SKM-1 (cell line): ENCODE measurements at regions not wholly inside any gene's neighbourhood (a gene's known extent, or its start where the extent isn't known, plus 50 kb on each side); places are given as distances from the start of the nearest gene placed in this dataset.
"Not testable (repeated sequence)": the region's sequence is repeated elsewhere in the genome, so short reads cannot be mapped to it uniquely, and the experiment has no call there.

ENCODE experiments used
- DNase-seq: peaks from one replicate; lab custom pipeline; 2025; ENCODE audit not compliant: unreplicated experiment; lab: John Stamatoyannopoulos, UW

DNA sequence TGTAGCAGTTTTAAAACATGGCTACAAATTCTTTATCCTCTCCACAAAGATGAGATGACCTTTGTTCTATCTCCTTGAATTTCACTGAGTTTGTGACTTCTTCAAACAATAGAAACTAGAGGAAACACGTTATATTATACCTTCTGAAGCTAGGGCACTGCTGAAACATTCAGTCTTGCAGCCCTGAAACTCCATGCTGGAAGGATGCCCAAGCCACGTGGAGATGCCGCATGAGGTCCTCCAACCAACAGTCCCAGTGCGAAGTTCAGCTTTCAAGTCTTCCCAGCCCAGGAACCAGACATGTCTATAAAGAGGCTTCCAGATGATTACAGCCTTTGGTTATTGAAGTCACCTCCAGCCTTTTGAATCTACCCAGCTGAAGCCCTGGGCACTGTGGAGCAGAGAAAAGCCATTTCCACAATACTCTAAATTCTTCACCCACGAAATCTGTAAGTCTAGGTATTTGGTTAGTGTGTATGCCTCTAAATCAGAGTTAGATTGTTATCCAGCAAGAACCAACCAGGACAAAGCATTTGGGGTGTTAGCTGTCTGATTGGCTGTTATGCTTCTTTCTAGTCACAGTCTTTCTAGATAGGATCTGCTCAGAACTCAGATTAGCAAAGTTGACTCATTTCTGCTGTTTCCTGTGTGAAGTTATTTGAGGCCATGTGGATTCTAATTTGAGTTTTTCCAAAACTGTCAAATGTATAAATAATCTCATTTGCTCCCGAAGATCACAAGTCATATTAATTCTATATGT lies 186.5 kb upstream of the TMEM72 start:
- DNase-seq: peak; percentile 4

- peak; percentile 88 for DNase-seq
These were observed 185.7 kb upstream of the TMEM72 start for GRCh38 chr10:44725404-44725803.

DNA sequence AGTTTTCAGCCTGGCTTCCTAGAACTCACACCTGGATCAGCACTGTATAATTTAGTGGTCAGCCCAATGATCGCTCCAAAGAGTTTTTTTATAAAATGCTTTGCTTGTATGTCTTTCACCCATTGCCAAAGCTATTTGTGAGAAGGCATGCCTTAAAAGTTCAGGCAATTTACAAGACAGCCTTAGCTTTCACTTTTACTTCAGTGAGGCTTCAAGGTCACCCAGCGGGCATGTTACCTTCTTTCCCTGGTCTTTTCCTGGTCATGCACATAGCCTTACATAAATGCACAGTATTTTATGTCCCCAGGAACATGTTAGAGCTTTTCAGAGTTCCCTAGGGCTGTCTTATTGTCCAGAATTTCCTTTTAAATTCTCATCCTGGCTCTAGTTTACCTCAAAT lies 179.9 kb upstream of the TMEM72 start:
- DNase-seq: no peak

DNA sequence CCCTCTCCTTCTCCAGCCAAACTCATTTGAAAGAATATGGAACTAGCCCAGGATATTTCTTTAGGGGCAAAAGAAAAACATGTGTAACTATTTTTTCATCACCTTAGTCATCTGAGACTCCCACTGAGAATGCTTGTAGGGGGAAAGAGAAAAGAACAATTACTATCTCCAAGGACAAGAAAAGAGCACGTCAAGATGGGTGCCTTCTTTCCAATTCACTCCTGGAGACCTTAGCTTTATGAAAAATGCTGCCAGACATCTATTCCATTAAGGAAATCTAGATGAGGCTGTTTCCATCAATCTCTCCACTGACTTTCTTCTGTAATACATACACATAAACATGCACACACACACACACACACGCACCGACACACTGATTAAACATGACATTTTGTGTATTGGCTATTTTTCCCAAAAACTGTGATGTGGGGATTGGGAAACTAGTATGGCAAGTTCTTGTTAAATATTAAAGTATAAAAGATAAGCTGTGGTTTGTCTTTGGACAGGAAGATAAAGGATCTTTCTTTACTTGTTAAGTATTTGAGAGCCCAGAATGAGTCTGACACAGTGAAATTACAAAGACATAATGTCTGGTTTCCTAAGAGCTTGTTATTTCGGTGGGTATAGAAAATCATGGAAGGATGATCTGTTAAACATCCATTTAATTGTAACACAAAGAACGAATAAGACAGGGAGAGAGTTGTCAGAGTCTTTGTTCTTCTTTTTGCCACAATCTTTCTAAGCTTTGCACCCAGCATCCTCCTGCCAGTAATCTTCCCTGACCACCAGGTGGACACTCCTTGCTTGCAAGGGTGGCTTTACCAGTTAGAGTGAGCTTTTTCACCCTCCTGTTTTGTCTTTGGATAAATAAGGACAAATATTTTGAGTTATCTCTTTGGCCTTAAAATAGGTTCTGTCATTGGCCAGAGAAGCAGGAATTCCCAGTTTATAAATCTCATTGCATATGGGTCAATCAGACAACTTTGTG lies 177.3 kb upstream of the TMEM72 start:
- DNase-seq: no peak

DNA sequence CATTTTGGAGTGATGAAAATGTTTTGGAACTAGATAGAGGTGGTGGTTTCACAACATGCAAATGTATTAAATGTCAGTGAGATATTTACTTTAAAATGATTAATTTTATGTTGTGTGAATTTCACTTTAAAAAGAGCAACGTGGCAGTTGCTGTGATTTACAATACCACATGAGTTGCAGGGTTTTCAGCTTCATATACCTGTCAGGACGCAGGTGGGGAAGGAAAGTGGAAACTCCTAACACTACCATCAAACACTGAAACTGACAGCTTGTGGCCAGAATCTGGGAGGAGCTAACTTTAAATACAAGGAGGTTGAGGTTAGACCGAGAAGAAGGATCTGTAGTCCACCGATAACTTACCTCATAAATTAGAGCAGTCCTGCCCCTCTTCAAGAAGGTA lies 168.9 kb upstream of the TMEM72 start:
- DNase-seq: no peak

DNA sequence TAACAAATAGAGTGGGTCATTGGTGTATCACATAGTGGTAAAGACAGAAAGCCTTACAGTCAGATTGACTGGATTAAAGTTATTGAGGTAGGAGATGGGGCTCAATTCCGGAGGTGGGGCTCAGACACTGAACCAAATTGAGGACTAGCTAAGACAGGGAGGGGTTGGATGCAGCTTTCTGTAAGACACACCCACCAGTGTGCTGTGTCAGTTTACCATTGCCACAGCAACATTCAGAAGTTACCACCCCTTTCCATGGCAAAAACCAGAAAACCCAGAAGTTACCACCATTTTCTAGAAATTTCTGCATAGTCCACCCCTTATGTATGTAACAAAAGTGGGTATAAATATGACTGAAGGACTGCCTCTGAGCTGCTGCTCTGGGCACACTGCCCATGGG lies 167.6 kb upstream of the TMEM72 start:
- no peak for DNase-seq

DNA sequence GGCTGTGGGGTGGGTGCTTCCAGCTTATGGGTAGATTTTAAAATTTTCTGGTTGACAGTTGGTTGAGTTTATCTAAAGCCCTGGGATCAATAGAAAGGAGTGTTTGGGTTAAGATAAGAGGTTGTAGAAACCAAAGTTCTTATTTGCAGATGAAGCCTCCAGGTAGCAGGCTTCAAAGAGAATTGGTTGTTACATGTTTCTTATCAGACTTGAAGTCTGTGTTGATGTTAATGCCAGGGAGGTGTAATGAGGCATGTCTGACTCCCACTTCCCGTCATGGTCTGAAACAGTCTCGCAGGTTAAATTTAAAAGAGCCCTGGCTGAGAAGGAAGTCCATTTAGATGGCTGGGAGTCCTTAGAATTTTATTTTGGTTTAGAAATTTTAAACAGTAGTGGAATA lies 165.2 kb upstream of the TMEM72 start:
- no peak for DNase-seq

- no peak for DNase-seq
These were observed 163.5 kb upstream of the TMEM72 start for GRCh38 chr10:44747593-44748172.

DNA sequence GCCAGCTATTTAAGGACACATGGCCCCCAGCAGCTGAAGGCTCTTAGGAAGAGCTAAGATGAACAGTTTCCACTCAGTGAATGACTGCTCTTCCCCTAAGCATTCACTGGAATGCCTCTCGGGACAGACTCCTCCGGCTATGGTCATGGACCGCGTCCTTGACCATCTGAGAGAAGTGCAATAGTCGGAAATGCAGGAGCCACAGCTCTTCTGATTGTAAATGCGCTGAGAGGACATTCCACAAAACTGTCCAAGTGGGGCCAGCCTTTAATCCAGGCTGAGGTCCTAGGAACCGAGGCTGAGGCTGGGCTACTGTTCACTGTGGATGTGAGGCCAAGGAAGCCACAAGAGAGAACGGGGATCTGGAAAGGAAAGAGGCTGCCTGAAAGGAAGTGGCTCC lies 162.0 kb upstream of the TMEM72 start:
- no peak for DNase-seq

DNA sequence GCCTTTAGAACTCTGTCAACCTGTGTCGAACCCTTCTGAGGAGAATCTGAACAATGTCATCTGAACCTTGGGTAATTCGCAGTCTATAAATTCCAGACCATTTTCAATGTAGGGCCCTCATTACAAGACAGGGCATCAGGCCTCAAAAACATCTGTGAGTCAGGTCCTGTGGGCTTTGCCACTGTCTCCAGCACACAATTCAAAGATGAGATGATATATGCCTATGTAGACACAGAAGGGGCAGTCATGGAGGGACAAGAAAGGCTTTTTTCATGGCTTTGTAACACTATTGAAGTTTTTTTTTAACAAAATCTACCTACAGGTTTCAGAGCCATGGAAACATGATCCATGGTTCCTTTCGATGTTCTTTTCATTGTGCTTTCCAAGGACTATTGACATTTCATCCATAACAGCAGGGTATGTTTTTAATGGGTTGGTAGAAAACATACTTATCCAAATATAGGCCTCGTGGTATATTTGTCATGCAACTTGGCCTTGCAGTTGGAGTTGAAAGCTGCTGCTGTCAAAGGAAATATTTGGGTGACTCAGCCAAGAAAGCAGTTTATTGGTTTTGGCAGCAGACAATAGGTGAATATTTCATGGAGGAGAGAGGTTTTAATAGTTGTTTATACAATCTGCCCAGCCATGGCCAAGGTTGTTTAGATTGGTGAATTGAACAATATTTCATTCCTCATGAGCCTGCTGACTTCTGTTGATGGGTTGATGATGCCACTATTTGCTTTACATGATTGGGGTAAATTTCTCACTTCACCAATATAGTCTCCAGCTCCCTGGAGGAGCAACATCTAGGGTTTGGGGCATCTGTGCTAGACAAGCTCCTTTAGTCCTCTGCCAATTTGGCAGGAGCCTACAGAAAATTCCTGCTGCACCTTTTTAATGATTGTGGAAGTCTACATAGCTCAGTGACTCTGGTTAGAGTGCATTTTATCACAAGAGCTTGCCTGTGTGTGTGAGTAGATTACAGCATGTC lies 158.4 kb upstream of the TMEM72 start:
- DNase-seq: no peak

- DNase-seq: not testable (repeated sequence)
These were observed 156.8 kb upstream of the TMEM72 start for GRCh38 chr10:44754355-44754754.

GRCh38 chr10:44755481-44755880 lies 155.7 kb upstream of the TMEM72 start:
- DNase-seq: no peak

DNA sequence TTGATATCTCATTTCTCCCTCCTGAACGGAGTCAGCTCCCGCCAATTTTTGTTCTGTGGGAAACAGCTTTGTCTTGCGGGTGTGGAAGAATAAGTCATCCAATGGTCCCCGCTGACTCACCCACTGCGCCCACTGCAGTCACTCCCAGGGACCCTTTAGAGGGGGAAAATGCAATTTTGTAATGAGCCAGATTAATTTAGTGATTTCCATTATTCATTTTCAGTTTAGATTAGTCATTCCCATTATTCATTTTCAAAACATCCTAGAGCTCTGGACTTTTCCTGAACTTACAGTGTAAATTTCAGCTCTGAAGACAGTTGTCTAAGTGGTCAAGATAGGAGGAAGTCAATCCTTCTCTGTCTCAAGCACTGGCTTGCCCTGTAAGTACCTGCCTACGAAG lies 154.9 kb upstream of the TMEM72 start:
- DNase-seq: no peak

DNA sequence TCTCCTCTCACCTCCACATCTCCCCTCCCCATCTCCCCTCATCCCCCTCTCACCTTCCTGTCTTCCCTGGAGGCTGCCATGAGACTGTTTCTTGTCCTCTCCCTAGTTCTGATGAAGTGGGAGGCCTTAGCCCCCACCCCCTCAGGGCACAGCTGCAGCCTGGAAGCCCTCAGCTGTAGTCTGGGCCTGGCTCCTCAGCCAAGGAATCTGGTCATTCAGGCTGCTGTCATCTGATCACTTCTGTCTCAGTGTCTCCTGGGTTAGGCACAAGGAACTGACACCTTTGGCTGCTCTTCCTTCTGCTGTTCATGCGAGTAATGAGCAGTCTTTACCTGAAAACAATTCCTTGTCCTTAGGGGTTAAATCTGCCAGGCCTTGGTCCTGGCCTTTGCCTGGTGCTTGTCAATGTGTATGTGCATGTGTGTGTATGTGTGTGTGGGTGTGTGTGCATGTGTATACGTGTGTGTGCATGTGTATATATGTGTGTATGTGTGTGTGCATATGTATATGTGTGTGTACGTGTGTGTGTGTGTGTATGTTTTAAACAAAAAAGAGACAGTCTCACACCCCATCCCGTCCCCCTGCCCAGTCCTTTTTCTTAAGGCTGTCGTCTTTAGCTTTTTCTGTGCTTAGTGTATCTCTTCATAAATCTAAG lies 153.5 kb upstream of the TMEM72 start:
- DNase-seq: no peak

DNA sequence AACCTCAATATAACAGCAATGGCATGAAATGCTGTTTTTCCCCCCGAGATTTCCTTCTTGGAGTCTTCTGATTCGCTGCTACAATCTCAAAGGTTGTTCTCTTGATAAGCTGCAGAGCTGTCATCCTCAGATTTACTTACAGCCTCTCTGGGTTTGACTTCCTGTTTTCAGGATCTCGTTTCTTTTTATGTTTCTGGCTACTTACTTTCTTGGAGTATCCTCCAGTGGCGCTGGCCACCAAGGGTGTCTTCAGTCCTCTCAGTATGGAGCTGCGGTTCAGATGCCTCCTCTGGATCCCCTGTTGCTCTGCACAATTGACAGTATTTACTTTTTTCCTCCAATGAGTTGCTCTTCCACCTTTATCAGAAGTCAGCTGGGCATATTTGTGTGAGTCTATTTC lies 152.0 kb upstream of the TMEM72 start:
- no peak for DNase-seq

DNA sequence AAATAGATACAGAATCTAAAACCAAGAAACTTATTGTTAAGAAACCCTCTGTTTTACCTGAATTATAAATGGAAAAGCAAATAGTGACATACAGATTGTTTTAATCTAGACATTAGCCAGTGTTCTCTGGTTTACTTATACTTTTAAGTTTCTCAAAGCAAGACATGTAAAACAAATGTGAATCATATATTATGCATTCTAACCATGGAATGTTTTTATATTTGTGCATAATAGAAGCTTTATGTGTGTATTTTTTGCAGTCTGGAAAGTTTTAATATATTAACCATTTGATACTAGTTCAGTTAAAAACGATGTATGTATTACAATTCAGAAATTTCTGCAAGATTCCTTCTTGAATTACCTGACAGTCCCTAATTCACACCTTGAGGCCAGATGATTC lies 150.6 kb upstream of the TMEM72 start:
- no peak for DNase-seq

GRCh38 chr10:44761076-44761475 lies 150.1 kb upstream of the TMEM72 start:
- no peak for DNase-seq

DNA sequence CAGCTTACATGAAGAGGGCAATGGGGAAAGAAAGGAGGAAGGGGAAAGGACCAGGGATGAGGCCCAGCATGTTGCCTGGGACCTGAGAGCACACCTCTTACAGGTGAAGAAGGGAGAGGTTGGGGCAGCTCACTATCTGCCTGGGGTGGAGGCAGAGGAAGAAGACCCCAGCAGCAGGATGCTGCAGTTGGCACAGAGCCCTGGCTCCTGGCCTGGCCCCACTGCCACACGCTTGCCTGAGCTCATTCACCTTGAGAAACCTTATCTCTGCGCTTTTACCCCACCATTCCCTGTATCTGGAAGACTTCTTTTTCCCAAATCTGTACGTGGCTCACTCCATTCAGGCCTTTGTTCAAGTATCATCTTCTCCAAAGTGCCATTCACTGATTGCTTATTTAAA lies 147.8 kb upstream of the TMEM72 start:
- DNase-seq: no peak

GRCh38 chr10:44765299-44765698 lies 145.8 kb upstream of the TMEM72 start:
- DNase-seq: no peak

- DNase-seq: no peak
These were observed 144.5 kb upstream of the TMEM72 start for GRCh38 chr10:44766631-44767030.
